ENCODE measurements at regions not wholly inside any gene's neighbourhood (a gene's known extent, or its start where the extent isn't known, plus 50 kb on each side); places are given as distances from the start of the nearest gene placed in this dataset.
"Not testable (repeated sequence)": the region's sequence is repeated elsewhere in the genome, so short reads cannot be mapped to it uniquely, and the experiment has no call there.

- no peak for DNase-seq
These were observed 1077.1 kb downstream of the ZPLD1 start for GRCh38 chr3:103511891-103512290.

GRCh38 chr3:103512595-103512994 is 1077.8 kb downstream of the ZPLD1 start:
- no peak for DNase-seq

- DNase-seq, result no peak
These were observed 1078.2 kb downstream of the ZPLD1 start for GRCh38 chr3:103513003-103513402.

- no peak for DNase-seq
These were observed 1080.3 kb downstream of the ZPLD1 start for GRCh38 chr3:103515116-103515515.

GRCh38 chr3:103516950-103517349 is 1082.1 kb downstream of the ZPLD1 start:
- no peak for DNase-seq

DNA sequence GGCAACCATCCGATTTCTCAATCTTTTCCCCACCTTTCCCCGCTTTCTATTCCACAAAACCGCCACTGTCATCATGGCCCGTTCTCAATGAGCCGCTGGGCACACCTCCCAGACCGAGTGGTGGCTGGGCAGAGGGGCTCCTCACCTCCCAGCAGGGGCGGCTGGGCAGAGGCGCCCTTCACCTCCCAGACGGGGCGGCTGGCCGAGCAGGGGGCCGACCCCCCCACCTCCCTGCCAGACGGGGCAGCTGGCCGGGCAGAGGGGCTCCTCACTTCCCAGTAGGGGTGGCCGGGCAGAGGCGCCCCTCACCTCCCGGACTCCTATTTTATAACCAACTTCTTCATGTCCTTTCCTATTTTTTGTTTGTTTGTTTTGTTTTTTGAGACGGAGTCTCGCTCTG is 1096.5 kb downstream of the ZPLD1 start:
- DNase-seq, result not testable (repeated sequence)

DNA sequence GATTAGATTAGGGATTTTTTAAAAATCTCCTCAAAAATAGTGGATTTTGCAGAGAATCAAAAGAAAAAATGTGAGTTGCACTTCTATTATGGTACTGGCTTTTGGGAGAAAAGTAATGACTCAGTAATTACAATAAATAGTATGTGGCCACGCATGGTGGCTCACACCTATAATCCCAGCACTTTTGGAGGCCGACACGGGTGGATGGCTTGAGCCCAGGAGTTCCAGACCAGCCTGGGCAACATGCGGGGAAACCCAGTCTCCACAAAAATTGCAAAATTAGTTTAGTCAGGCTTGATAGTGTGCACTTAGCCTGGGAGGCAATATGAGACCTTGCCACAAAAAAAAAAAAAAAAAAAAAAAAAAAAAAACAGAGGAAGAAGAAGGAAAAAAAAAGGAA is 1098.2 kb downstream of the ZPLD1 start:
- no peak for DNase-seq

- no peak for DNase-seq
These were observed 1119.6 kb downstream of the ZPLD1 start for GRCh38 chr3:103554451-103554850.

- not testable (repeated sequence) for DNase-seq
These were observed 1129.3 kb downstream of the ZPLD1 start for GRCh38 chr3:103564116-103564515.

DNA sequence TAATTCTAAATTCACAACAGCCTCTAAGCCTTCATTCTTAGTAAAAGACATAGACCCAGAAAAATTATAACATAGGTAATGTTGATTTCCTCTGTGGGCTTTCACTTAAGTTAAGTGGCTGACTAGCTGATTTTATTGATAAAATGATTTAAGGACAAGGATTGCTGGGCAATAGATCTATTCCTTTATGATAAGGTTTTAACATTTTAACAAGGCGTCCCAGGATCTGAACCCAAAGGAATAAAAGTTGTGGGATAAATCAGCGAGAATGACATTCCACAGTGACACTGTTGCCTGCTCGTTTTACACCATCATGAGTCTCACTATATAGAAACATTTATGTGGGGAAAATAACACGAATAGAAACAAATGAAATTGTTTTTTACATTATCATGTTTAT is 1151.0 kb downstream of the ZPLD1 start:
- DNase-seq, result no peak

DNA sequence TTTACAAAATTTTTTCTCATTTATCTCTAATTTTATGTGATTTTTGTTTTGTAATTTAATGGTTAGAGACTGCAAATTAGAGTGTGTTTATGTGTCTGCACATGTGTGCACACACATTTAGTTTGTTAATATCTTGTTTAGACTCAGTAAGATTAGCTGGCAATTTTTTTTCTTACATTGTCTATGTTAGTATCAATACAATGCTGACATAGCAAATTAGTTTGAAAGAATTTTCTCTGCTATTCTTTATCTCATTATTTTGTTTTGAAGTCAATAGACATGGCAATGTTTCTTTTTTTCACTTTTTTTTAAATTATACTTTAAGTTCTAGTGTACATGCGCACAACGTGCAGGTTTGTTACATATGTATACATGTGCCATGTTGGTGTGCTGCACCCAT is 1155.0 kb downstream of the ZPLD1 start:
- DNase-seq, result no peak

DNA sequence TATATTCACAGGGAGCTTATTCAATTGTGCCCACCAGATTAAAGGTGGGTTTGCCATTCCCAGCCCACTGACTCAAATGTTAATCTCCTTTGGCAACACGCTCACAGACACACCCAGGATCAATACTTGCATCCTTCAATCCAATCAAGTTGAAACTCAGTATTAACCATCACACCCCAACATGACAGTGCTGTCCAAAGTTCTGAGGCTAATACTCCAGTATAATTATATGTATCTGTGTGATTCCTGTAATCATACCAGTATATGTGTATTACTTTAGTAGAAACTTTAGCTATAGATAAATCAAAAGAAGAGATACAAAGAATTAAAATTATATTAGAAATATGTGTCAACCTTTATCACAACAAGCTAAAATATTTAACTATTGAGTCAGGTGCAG is 1166.0 kb downstream of the ZPLD1 start:
- no peak for DNase-seq

- DNase-seq, result no peak
These were observed 1166.9 kb downstream of the ZPLD1 start for GRCh38 chr3:103601666-103602065.

- no peak for DNase-seq
These were observed 1174.7 kb downstream of the ZPLD1 start for GRCh38 chr3:103609472-103609871.

- no peak for DNase-seq
These were observed 1178.8 kb downstream of the ZPLD1 start for GRCh38 chr3:103613397-103614156.

- no peak for DNase-seq
These were observed 1179.9 kb downstream of the ZPLD1 start for GRCh38 chr3:103614719-103615118.

DNA sequence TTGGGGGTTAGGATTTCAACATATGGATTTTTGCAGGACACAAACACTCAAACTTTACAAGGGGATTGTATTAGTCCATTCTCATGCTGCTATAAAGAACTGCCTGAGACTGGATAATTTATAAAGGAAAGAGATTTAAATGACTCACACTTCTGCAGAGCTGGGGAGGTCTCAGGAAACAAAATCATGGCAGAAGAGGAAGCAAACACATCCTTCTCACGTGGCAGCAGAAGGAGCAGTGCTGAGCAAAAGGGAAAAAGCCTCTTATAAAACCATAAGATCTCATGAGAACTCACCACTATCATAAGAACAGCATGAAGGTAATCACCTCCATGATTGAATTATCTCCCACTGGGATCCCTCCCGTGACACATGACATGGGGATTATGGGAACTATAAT is 1183.1 kb downstream of the ZPLD1 start:
- no peak for DNase-seq

DNA sequence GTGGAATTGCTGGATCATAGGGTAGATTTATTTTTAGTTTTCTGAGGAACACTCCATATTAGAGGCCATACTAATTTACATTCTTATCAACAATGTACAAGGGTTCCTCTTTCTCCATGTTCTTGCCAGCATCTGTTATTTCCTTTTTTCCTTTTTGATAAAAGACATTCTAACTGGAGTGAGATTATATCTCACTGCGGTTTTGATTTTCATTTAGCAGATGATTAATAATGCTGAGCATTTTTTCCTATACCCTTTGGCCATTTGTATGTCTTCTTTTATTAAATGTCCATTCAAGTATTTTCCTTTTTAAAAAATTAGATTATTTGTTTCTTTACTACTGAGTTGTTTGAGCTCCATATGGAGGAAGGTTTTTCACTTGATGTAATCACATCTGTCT is 1189.5 kb downstream of the ZPLD1 start:
- DNase-seq, result no peak

- DNase-seq, result no peak
These were observed 1194.6 kb downstream of the ZPLD1 start for GRCh38 chr3:103629391-103629790.

DNA sequence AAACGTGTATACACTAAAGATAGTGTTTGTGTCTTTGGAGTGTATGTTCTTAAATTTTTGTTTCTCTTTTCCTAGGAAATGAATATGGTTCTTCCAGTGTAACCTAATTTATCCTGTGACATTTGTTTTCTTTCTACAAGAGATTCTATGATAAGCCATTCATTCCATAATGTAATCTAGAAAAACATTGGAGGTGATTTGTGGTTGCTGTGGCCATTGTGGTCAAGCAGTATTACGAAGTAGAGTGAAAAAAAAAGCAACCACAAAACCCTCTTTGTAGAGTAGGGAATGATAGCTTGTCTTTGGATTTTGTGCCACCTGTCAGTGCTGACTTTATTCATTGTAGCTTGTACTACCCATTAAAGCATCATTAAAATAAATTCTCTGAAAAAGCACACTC is 1209.6 kb downstream of the ZPLD1 start:
- DNase-seq, result peak; percentile 11

GRCh38 chr3:103653996-103654395 is 1219.2 kb downstream of the ZPLD1 start:
- no peak for DNase-seq

DNA sequence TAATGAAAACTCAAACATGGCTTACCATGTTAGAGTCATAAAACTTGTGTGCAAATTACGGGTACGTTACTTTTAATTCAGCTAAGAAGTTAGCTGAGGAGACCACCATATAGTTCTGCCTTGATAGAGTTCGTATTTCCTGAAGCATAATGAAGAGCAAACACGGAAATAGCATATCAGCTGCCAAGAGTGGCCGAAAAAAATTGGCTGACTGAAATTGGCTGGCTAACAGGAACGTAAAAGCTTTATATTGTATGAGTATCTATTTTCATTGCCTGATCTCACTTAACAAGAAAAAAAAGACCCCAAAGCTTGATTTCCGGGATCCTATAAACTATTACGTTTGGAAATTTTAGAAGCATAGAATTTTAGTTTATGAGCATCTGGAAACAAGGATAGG is 1222.9 kb downstream of the ZPLD1 start:
- no peak for DNase-seq

DNA sequence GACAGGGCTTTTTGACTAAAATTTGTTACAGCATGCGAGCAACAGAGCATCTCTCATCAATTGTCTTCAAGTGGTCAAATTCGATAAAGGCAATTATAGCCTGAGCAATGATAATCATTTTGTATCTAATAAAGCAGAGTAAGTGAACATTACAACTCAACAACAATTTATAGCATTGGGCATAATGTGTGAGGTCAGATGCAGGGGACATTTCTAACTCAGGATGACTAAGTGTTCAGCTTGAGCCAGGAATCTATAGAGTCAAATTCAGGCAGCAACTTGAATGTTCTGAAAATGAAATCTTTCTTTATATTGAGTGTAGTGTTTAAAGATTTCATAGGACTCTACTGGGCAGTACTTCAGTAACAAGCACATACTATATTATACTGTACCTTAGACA is 1226.0 kb downstream of the ZPLD1 start:
- no peak for DNase-seq

DNA sequence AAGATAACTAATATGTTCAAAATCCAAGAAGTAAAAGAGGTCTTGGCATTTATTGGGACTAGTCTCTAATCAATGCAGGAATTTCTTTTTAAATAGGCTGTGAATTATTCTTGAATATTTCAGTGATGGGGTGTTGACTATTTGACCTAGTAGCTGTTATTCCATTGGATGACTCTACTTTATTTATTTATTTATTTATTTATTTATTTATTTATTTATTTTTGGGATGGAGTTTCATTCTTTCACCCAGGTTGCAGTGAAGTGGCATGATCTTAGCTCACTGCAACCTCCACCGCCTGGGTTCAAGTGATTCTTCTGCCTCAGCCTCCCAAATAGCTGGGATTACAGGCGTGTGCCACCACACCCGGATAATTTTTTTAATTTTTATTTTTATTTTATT is 1227.8 kb downstream of the ZPLD1 start:
- DNase-seq, result no peak

DNA sequence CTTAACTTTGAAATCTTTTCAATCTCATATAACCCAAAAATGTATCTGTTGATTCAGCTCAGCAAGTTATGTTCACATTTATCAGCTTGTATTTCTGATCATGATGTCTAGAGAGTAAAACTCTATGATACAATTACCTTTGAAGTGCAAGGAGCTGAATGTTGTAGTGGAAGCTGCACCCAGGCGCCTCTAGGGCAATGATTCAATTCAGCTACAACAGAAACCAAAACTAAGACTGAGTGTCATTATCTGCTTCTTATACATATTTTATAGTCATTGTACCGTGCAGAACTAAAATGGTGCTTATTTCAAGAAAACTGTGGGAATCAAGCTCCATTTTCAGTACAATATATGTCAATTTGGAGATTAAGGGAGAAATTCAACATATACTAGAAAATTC is 1237.5 kb downstream of the ZPLD1 start:
- DNase-seq, result no peak
